HepG2 (cell line): ENCODE measurements at regions not wholly inside any gene's neighbourhood (a gene's known extent, or its start where the extent isn't known, plus 50 kb on each side); places are given as distances from the start of the nearest gene placed in this dataset.

Source experiments
- CHD4 ChIP-seq: fragments of 200-600 bp; sonication (generic); IDR thresholded peaks from 2 replicates; pipeline ENCODE4 v1.7.0; 2017; ENCODE audit warnings: mild to moderate bottlenecking, low read length, borderline replicate concordance
- CTCF ChIP-seq: sonication (generic); formaldehyde crosslinking; IDR thresholded peaks from 2 replicates; pipeline ENCODE4 v1.5.0; 2020; ENCODE audit warnings: mild to moderate bottlenecking, missing genetic modification reagents, moderate library complexity
- FOXO4 ChIP-seq: sonication (generic); formaldehyde crosslinking; conservative IDR thresholded peaks from 2 replicates; pipeline ENCODE4 v1.8.1; 2023; ENCODE audit warnings: missing genetic modification reagents
- KIAA2018 ChIP-seq: sonication (generic); formaldehyde crosslinking; IDR thresholded peaks from 2 replicates; pipeline ENCODE4 v1.5.0; 2020; ENCODE audit warnings: mild to moderate bottlenecking, missing genetic modification reagents, borderline replicate concordance
- MXI1 ChIP-seq: IDR thresholded peaks from 3 replicates; pipeline ENCODE4 v1.6.1; 2012; ENCODE audit warnings: low read depth, low read length, inconsistent platforms, borderline replicate concordance
- PATZ1 ChIP-seq: sonication (generic); formaldehyde crosslinking; IDR thresholded peaks from 2 replicates; pipeline ENCODE4 v1.4.0; 2020; ENCODE audit warnings: missing genetic modification reagents
- POLR2AphosphoS5 ChIP-seq: IDR thresholded peaks from 2 replicates; pipeline ENCODE4 v1.6.1; 2012; ENCODE audit warnings: low read depth, low read length
- RAD51 ChIP-seq: fragments of 450-650 bp; IDR thresholded peaks from 2 replicates; pipeline ENCODE4 v1.6.1; 2016; ENCODE audit warnings: borderline replicate concordance
- ZNF253 ChIP-seq: sonication (generic); formaldehyde crosslinking; IDR thresholded peaks from 2 replicates; pipeline ENCODE4 v1.8.0; 2022; ENCODE audit warnings: mild to moderate bottlenecking, missing genetic modification reagents, borderline replicate concordance
- ZNF263 ChIP-seq: sonication (generic); formaldehyde crosslinking; IDR thresholded peaks from 2 replicates; pipeline ENCODE4 v1.4.0; 2020; ENCODE audit warnings: missing genetic modification reagents
- ZSCAN9 ChIP-seq: IDR thresholded peaks from 2 replicates; pipeline ENCODE4 v1.6.1; 2016; ENCODE audit warnings: borderline replicate concordance
- TF ChIP-seq, protein P1 (sequence below), 2 experiments: sonication (generic) in 1 of 2; formaldehyde crosslinking in 1 of 2; IDR thresholded peaks; 2 replicates each; pipeline versions ENCODE4 v1.5.1 to v1.6.1; 2011 to 2020; ENCODE audit warnings: borderline replicate concordance in 1 of 2, low read depth in 1 of 2, low read length in 1 of 2, mild to moderate bottlenecking in 1 of 2, missing genetic modification reagents in 1 of 2, moderate library complexity in 1 of 2

- TF ChIP-seq CHD4 (no peak), ZNF263 (CRISPR knock-in tag) (no peak), POLR2AphosphoS5 (no peak), MXI1 (no peak), ZNF253 (CRISPR knock-in tag) (no peak), ZSCAN9 (CRISPR knock-in tag) (no peak), KIAA2018 (CRISPR knock-in tag) (no peak), CTCF (CRISPR knock-in tag) (no peak), RAD51 (no peak), FOXO4 (no peak), PATZ1 (no peak)
- TF ChIP-seq, protein P1, sequence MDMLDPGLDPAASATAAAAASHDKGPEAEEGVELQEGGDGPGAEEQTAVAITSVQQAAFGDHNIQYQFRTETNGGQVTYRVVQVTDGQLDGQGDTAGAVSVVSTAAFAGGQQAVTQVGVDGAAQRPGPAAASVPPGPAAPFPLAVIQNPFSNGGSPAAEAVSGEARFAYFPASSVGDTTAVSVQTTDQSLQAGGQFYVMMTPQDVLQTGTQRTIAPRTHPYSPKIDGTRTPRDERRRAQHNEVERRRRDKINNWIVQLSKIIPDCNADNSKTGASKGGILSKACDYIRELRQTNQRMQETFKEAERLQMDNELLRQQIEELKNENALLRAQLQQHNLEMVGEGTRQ (IDR thresholded peaks at IDR 0.05; ENCODE audit: low read depth, low read length): no peak
- TF ChIP-seq, protein P1 (CRISPR knock-in tag; IDR thresholded peaks at IDR 0.05; ENCODE audit: borderline replicate concordance): no peak
These were observed 161.4 kb upstream of the TRPC7 start for GRCh38 chr5:136526791-136527190.
